Neuronal stem cell (in vitro differentiated cells): ENCODE measurements at regions not wholly inside any gene's neighbourhood (a gene's known extent, or its start where the extent isn't known, plus 50 kb on each side); places are given as distances from the start of the nearest gene placed in this dataset.

Experiments used
- DNase-seq: peaks from one replicate; pipeline ENCODE4 v3.0.0-alpha.2; 2013; ENCODE audit warnings: low spot score
- H2AFZ ChIP-seq: one replicate; pipeline ENCODE4 v1.6.1; 2013; ENCODE audit warnings: mild to moderate bottlenecking, low read length, inconsistent platforms
- H2AK5ac ChIP-seq: 2 replicates; pipeline ENCODE4 v1.6.1; 2013; ENCODE audit warnings: low read depth, mild to moderate bottlenecking, inconsistent platforms, low read length, moderate library complexity, mixed read lengths
- H2BK120ac ChIP-seq: 2 replicates; pipeline ENCODE4 v1.6.1; 2013; ENCODE audit warnings: low read depth, mild to moderate bottlenecking, inconsistent platforms, low read length, moderate library complexity, mixed read lengths
- H2BK12ac ChIP-seq: one replicate; pipeline ENCODE4 v1.6.1; 2013; ENCODE audit warnings: low read length, inconsistent platforms
- H2BK15ac ChIP-seq: 2 replicates; pipeline ENCODE4 v1.6.1; 2013; ENCODE audit warnings: mild to moderate bottlenecking, low read length, inconsistent platforms, mixed read lengths
- H2BK5ac ChIP-seq: one replicate; pipeline ENCODE4 v1.6.1; 2013; ENCODE audit warnings: inconsistent platforms, mild to moderate bottlenecking, low read length, moderate library complexity
- H3K14ac ChIP-seq: one replicate; pipeline ENCODE4 v1.6.1; 2013; ENCODE audit warnings: low read length, inconsistent platforms
- H3K18ac ChIP-seq: 2 replicates; pipeline ENCODE4 v1.6.1; 2013; ENCODE audit warnings: low read length, inconsistent platforms
- H3K23ac ChIP-seq: 2 replicates; pipeline ENCODE4 v1.6.1; 2013; ENCODE audit warnings: low read depth, mild to moderate bottlenecking, mixed read lengths, low read length, inconsistent platforms; ENCODE audit not compliant: poor library complexity
- H3K27ac ChIP-seq: replicated peaks from 3 replicates; pipeline ENCODE4 v1.5.1; 2013; ENCODE audit warnings: low read length, inconsistent platforms
- H3K27me3 ChIP-seq, 3 experiments: 2 replicates each; pipeline ENCODE4 v1.6.1; 2013; ENCODE audit warnings: low read length in 3 of 3, mild to moderate bottlenecking in 2 of 3, inconsistent platforms in 1 of 3, low read depth in 1 of 3, mixed read lengths in 1 of 3, moderate library complexity in 1 of 3; ENCODE audit not compliant: control insufficient read depth in 3 of 3, insufficient read depth in 3 of 3
- H3K36me3 ChIP-seq, 2 donors: replicated peaks in 1 of 2; 2 replicates each; pipeline ENCODE4 v1.6.1; 2013; ENCODE audit warnings: low read length in 2 of 2; ENCODE audit not compliant: control insufficient read depth in 2 of 2, insufficient read depth in 2 of 2
- H3K4ac ChIP-seq: 2 replicates; pipeline ENCODE4 v1.6.1; 2013; ENCODE audit warnings: inconsistent platforms, mild to moderate bottlenecking, low read length, moderate library complexity
- H3K4me1 ChIP-seq, 2 donors: 1 replicate in 1 of 2; 2 replicates in 1 of 2; pipeline ENCODE4 v1.6.1; 2013; ENCODE audit warnings: low read length in 2 of 2, low read depth in 1 of 2; ENCODE audit not compliant: control insufficient read depth in 2 of 2, insufficient read depth in 1 of 2
- H3K4me2 ChIP-seq: one replicate; pipeline ENCODE4 v1.6.1; 2013; ENCODE audit warnings: mild to moderate bottlenecking, low read length, inconsistent platforms; ENCODE audit not compliant: insufficient read depth, poor library complexity, severe bottlenecking
- H3K4me3 ChIP-seq, 2 donors: 2 replicates each; pipeline ENCODE4 v1.5.1; 2013; ENCODE audit warnings: low read length in 2 of 2, mild to moderate bottlenecking in 2 of 2, inconsistent platforms in 1 of 2, moderate library complexity in 1 of 2
- H3K79me1 ChIP-seq: one replicate; pipeline ENCODE4 v1.6.1; 2013; ENCODE audit warnings: low read depth, mild to moderate bottlenecking, inconsistent platforms, low read length, moderate library complexity
- H3K9ac ChIP-seq: one replicate; pipeline ENCODE4 v1.6.1; 2013; ENCODE audit warnings: mild to moderate bottlenecking, low read depth, low read length, inconsistent platforms; ENCODE audit not compliant: poor library complexity
- H3K9me3 ChIP-seq, 2 donors: replicated peaks in 1 of 2; 2 replicates each; pipeline versions ENCODE3 to v1.6.1; 2013; ENCODE audit warnings: low read length in 2 of 2, mild to moderate bottlenecking in 2 of 2, inconsistent platforms in 1 of 2, low read depth in 1 of 2, mixed read lengths in 1 of 2, moderate library complexity in 1 of 2; ENCODE audit not compliant: control insufficient read depth in 2 of 2, insufficient read depth in 1 of 2
- H4K8ac ChIP-seq: one replicate; pipeline ENCODE4 v1.6.1; 2013; ENCODE audit warnings: low read depth, mild to moderate bottlenecking, inconsistent platforms, low read length, moderate library complexity
- H4K91ac ChIP-seq: one replicate; pipeline ENCODE4 v1.6.1; 2013; ENCODE audit warnings: low read length, low read depth, mild to moderate bottlenecking, inconsistent platforms; ENCODE audit not compliant: poor library complexity
- WGBS, 2 donors: extraction: QIAGEN DNeasy Blood & Tissue Kit; methylation state at CpG; one replicate each; pipeline ENCODE4 v1.1.7; 2013; ENCODE audit warnings: missing lambda C conversion rate in 2 of 2, mixed read lengths in 1 of 2; ENCODE audit not compliant: insufficient read length in 2 of 2, insufficient replicate concordance in 1 of 2; ENCODE audit errors: extremely low coverage in 2 of 2; 5-methylcytosine and 5-hydroxymethylcytosine counted together

GRCh38 chr18:57230861-57231585 lies 84.1 kb downstream of the BOD1L2 start:
- Histone ChIP-seq H2BK15ac (no peak overlapping the region), H3K4ac (no peak overlapping the region), H3K14ac (no peak overlapping the region), H3K18ac (no peak overlapping the region), H2AFZ (no peak overlapping the region), H3K4me1 (no peaks in the 10 kb centered on the region), H4K8ac (no peak overlapping the region), H2BK5ac (no peak overlapping the region), H2BK120ac (no peak overlapping the region), H4K91ac (no peak overlapping the region), H3K36me3 (no peaks in the 10 kb centered on the region), H3K27ac (no peak overlapping the region), H3K4me2 (no peak overlapping the region), H3K27me3 (no peaks in the 10 kb centered on the region), H2BK12ac (no peak overlapping the region), H3K9me3 (no peaks in the 10 kb centered on the region), H3K23ac (no peak overlapping the region), H3K79me1 (no peaks in the 10 kb centered on the region), H3K4me3 (no peak overlapping the region), H2AK5ac (no peak overlapping the region), H3K9ac (no peak overlapping the region)
- DNase-seq = no peak
- WGBS, 2 donors = no CpG with 5 or more reads among the region's 7 CpGs

- no peak overlapping the region for H3K4me2 ChIP-seq
- no peak overlapping the region for H4K91ac ChIP-seq
- no peak overlapping the region for H3K9ac ChIP-seq
- DNase-seq = no peak
- no peak overlapping the region for H2BK12ac ChIP-seq
- H2AFZ ChIP-seq = no peak overlapping the region
- no peak overlapping the region for H2BK120ac ChIP-seq
- no peak overlapping the region for H3K4me3 ChIP-seq
- no peaks in the 10 kb centered on the region for H3K27me3 ChIP-seq
- H3K36me3 ChIP-seq = no peaks in the 10 kb centered on the region
- no CpG with 5 or more reads among the region's 3 CpGs for WGBS, 2 donors
- no peak overlapping the region for H2BK5ac ChIP-seq
- H4K8ac ChIP-seq = no peak overlapping the region
- H3K23ac ChIP-seq = no peak overlapping the region
- no peak overlapping the region for H3K14ac ChIP-seq
- no peak overlapping the region for H3K27ac ChIP-seq
- H3K18ac ChIP-seq = no peak overlapping the region
- no peaks in the 10 kb centered on the region for H3K4me1 ChIP-seq
- no peaks in the 10 kb centered on the region for H3K9me3 ChIP-seq
- no peak overlapping the region for H2AK5ac ChIP-seq
- H3K4ac ChIP-seq = no peak overlapping the region
- H2BK15ac ChIP-seq = no peak overlapping the region
- H3K79me1 ChIP-seq = no peaks in the 10 kb centered on the region
Observed at GRCh38 chr18:57231864-57232263, 85.0 kb downstream of the BOD1L2 start.

GRCh38 chr18:57234346-57234745 lies 87.5 kb downstream of the BOD1L2 start:
- Histone ChIP-seq H3K9ac (no peak overlapping the region), H2BK15ac (no peak overlapping the region), H2AK5ac (no peak overlapping the region), H3K14ac (no peak overlapping the region), H2BK5ac (no peak overlapping the region), H3K23ac (no peak overlapping the region), H3K36me3 (no peaks in the 10 kb centered on the region), H4K91ac (no peak overlapping the region), H3K18ac (no peak overlapping the region), H3K27ac (no peak overlapping the region), H3K4me1 (no peaks in the 10 kb centered on the region), H3K4me2 (no peak overlapping the region), H2BK12ac (no peak overlapping the region), H3K27me3 (no peaks in the 10 kb centered on the region), H3K9me3 (no peaks in the 10 kb centered on the region), H3K4me3 (no peak overlapping the region), H2BK120ac (no peak overlapping the region), H3K79me1 (no peaks in the 10 kb centered on the region), H2AFZ (no peak overlapping the region), H3K4ac (no peak overlapping the region), H4K8ac (no peak overlapping the region)
- whole genome bisulfite sequencing, 2 donors = no CpG with 5 or more reads among the region's 9 CpGs
- no peak for DNase-seq

- Histone ChIP-seq H3K27ac (no peak overlapping the region), H2BK15ac (no peak overlapping the region), H3K79me1 (no peaks in the 10 kb centered on the region), H3K18ac (no peak overlapping the region), H4K8ac (no peak overlapping the region), H2AK5ac (no peak overlapping the region), H3K4me2 (no peak overlapping the region), H2BK5ac (no peak overlapping the region), H3K9ac (no peak overlapping the region), H3K4ac (no peak overlapping the region), H4K91ac (no peak overlapping the region), H3K9me3 (no peaks in the 10 kb centered on the region), H3K23ac (no peak overlapping the region), H3K4me3 (no peak overlapping the region), H2BK12ac (no peak overlapping the region), H3K36me3 (no peaks in the 10 kb centered on the region), H2BK120ac (no peak overlapping the region), H3K27me3 (no peaks in the 10 kb centered on the region), H2AFZ (no peak overlapping the region), H3K4me1 (no peaks in the 10 kb centered on the region), H3K14ac (peak overlapping the region; percentile 89)
- no peak for DNase-seq
- WGBS, 2 donors = no CpG with 5 or more reads among the region's 3 CpGs
Observed at GRCh38 chr18:57241869-57242268, 95.0 kb downstream of the BOD1L2 start.
